Inferior parietal cortex (tissue), 1 donor: ENCODE measurements at regions not wholly inside any gene's neighbourhood (a gene's known extent, or its start where the extent isn't known, plus 50 kb on each side); places are given as distances from the start of the nearest gene placed in this dataset.

ENCODE experiments used
- DNase-seq: peaks from one replicate; pipeline ENCODE4 v3.0.0-alpha.2; 2016; ENCODE audit errors: extremely low spot score

DNA sequence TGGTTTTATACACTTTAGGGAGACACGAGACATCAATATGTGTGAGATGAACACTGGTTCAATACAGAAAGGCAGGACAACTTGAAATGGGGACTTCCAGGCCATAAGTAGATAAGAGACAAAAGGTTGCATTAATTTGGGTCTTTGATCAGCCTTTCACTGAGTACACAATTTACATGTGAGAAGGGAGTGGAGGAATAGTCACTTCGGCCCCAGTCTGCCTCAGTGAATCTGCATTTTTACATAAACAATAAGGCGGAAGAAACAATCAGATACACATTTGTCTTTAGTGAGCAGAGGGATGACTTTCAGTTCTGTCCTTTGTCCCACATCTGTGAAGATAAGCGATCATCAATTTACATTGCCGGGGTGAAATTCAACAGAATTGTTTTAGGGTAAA lies 104.3 kb upstream of the ARL4C start:
- no peak for DNase-seq

DNA sequence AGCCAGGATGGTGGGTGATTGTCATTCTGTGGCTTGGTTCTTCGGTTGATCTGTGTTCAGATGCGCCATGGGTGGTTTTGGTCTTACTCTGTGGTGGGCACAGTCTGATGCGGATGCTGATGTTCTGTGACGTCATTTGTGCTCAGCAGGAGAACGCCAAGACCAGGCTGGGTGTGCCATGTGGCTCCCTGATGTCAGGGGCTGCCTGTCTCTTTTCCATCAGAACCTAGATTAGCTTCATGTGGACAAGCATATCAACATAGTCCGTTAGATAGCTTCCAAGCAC lies 100.6 kb upstream of the ARL4C start:
- DNase-seq = no peak

DNA sequence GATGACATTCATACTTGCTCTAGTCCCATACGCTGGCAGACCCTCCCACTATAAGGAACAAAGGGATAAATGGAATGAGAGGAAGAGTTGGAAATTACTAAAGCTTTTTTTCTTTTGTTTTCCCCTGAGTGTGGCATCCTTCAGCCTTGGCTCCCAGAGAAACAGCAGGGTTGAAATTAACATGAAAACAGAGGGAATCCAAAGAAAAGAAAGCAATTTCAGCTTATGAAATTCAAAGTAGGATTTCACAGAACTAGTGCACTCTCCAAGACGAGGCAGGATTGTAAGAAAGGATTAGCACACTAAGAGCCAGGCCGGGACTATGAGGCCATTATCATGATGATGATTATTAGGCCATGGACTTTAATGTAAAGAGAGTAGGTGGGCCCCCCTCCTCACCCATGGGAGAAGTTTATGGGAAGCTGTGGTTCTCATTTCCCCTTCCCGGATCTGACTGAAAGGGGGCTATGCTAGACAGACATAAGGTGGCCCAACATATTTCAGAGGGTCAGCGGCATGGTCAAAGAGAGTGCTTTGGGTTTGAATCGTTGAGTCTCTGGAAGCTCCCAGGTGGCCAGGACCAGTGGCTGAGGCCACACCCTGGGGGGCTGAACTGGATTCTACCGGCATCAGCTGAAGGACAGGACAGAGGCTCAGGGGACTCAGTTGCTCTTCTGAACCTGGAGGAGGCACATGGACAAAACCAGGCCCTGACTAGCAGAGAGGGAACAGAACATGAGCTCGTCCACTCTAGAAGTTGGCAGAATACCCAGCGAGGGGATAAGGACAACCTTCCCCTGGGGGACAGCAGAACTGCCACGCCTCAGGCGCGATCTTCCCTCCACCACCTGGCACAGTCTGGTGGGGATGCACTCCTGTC lies 100.1 kb upstream of the ARL4C start:
- DNase-seq = no peak

DNA sequence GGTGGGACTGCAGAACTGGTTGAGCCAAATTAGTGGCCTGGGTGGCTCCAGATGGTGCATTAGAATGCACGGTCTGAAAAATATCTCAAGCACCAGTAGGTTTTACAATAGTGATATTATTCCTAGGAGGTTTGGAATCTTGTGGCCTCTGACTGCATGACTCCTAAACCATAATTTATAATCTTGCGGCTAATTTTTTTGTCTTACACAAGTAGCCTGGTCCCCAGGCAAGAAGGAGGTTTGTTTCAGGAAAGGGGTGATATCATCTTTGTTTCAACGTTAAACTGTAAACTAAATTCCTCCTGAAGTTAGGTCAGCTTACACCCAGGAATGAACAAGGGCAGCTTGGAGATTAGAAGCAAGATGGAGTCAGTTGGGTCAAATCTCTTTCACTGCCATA lies 98.9 kb upstream of the ARL4C start:
- DNase-seq = no peak

DNA sequence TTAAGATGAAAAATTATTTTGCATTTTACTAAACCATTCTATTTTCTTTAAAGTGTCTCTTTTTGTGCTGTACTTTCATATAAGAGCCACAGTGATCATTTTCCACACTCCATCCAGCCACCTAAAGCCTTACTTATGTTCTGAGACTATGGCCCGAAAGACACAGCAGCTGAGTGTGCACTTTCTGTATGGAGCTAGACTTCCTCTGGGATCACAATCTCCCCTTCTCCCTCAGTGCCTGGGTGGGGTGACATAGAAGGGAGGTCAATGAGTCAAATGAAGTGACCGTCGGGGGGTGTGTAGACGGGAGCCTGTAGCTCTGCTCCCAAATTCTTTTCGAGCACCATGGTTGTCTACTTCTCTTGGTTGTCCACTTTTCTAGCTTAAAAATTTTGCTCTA lies 97.8 kb upstream of the ARL4C start:
- DNase-seq = no peak

DNA sequence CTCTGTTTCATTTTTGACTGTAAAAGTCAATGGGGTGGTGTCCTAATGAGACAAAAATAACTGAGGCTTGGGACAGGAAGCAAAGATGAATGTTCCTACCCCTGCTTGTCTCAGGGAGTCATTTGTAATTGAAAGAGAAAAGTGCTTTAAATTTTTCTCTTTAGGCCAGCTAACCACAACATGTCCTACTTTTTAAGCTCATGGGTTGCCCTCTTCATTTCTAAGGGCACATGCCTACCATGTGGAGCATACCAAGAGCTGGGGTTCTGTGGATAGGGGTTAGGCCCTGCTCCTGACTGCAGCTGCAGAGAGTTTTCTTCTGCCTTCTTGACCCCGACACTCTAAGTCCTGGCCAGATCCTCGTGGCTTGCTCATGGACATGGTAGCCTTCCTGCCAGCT lies 96.8 kb upstream of the ARL4C start:
- no peak for DNase-seq

DNA sequence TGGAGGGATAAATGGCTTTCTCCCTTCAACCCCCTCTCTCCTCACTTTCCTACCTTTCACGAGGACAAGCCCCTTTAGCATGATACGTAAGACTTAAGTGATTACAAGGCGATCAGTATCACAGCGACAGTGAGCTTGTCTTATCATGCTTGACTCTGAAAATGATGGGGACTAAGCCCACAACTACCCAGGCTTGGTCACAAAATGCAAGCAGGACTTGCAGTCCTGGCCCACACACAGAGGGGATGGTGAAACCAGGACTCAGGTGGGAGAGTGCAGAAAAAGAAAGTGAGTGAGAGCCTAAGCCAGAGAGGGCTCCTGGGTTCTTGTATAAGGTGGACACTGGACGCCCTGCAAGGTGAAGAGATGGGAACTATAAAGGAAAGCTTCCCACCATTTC lies 95.7 kb upstream of the ARL4C start:
- DNase-seq = no peak

DNA sequence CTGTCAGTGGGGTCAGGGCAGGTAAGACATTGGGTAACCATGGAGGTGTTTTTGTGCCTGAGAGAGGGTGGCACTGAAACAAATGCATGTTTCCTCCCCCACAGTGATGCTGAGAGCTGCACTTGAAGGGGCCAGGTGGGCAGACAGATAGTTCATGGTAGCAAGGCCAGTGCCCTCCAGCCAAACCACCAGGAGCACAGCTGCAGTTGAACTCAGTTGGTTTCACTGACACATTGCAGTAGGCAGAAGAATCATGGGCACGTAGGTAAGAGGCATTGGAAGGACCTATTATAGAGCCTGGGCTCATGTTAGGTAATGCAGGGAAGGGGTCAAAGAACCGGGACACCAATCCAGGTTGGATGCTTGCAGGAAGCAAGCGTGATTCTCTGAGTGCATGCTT lies 93.2 kb upstream of the ARL4C start:
- DNase-seq = no peak

DNA sequence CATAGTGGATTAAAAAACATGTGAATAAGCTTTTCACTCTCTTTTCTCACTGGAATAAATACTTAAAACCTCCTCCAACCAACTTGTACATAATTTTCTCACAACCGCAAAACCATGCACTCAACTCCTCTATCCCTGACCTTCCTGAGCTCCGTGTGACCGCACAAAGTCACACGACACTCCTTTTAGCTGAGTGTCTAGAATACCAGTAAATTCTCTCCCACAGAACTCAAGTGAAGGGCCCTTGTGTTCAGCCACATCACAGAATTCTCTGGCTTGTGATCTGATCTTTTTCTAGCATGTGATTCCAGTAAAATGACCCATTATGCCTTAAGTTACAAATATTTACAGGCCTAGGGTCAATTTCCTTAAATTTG lies 91.2 kb upstream of the ARL4C start:
- DNase-seq = no peak

DNA sequence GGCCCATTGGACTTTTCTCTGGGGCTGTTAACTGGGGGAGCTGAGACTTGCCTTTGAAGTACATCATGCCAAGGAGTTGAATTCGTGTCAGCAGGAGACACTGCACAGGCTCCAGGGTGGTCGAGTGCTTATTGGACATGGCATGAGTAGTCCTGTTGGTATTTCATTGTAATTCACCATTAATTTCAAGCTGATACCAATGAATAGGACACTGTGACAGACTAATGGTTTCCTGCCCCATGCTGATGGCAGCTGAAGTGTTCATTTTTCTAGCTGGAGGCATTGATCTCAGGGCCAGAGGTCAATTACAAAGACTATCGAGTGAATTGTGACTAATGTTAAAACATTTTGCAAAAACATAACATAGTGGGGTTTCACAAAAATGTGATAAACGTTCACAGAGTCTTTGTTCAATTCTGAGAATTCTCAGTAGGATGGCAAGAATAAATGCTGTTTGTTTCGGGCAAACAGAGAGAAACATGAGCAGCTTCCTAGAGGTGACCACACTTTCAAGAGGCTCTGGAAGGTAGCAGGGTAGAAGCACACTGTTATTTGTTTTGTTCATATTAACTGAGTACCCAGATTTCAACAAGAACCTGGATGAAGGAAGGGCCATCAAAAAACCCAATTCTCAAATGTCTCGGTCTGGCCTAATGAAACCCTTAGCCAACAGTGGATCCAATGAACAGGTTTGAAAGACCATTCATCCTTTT lies 90.6 kb upstream of the ARL4C start:
- no peak for DNase-seq

DNA sequence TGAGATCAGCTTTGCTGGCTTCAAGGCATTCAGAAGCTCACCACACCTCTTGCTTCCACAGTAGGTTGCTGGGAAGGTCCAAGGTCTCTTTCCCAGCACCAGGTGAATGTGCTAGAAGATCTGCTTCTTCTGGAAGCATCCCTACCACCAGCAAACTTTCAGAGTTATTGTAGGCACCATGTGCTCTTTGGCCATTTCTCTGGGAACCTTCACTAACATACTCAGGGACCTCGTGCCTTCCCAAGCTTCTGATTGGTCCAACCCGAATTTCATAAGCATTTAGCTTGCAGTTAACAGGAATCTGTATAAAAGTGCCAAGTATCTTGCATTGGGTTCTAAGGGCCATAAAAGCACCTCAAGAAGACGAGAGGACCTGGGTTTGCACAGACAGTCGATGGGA lies 86.5 kb upstream of the ARL4C start:
- no peak for DNase-seq

DNA sequence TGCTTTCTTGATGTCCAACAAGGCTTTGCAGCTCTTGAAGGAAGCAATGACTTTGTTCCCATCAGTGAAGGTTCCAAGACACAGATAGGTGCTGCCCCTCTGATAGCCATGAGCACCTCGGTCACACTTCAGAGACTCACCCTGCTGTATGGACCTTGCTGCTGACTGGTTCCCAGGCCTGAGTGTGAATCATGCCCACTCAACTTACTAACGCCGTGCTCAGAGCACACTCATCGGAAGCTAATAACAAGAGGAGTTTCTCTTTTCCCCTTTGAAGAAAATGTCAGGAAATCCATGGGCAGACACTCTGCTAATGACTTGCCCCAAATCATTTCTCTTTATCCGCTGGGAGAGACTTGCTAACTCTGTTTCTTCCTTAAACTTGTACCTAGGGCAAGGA lies 83.8 kb upstream of the ARL4C start:
- no peak for DNase-seq

DNA sequence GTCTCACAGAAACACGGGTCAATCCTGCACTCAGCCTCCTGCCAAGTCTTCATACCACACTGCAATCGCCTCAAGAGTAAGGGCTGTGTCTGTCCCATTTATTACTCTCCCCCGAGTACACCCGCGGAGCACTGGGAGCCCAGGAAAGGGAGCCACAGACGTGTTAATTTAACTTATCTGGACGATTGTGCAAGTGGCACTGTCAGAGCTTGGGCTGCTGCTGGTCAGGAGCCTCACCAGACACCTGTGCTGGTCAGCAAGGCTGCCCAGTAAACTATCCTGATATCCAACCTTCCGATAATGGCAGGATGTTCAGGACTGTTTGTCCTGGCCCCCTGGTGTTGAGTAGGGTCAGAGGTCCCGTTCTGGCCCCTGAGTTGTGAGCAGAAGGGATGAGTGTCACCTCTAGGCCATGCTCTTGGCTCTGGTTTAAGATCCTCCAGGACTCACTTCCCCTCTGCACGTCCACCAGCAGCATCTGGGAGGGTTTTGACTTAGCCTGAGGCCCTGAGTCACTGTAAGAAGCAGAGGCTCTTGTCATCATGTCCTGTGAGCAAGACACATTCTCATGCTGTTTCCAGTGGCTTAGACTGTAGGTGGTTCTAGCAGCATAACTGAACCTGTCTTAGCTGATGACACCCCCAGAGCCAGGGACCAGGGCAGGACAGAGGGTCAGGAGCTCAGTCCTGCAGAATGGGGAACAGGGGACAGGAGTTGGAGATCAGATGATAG lies 82.5 kb upstream of the ARL4C start:
- DNase-seq = no peak

DNA sequence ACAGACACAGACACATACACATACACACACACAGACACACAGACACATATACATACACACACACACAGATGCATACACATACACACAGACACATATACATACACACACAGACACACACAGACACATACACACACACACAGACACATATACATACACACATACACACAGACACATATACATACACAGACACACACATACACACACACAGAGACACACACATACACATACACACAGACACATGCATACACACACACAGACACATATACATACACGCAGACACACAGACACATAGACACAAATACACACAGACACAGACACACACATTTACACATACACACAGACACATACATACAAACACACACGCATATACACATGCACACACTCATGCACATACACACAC lies 81.5 kb upstream of the ARL4C start:
- no peak for DNase-seq

DNA sequence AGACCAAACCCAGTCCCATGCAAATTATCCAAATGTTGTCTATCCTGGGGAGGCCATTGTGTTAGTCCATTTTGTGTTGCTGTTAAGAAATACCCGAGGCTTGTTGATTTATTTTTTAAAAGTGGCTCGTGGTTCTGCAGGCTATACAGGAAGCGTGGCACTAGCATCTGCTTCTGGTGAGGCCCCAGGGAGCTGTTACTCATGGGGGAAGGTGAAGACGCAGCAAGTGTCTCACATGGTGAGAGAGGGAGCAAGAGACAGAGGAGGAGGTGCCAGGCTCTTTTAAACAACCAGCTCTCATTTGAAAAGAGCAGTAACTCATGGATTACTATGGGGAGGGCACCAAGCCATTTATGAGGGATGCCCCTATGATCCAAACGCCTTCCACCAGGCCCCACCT lies 80.3 kb upstream of the ARL4C start:
- no peak for DNase-seq

DNA sequence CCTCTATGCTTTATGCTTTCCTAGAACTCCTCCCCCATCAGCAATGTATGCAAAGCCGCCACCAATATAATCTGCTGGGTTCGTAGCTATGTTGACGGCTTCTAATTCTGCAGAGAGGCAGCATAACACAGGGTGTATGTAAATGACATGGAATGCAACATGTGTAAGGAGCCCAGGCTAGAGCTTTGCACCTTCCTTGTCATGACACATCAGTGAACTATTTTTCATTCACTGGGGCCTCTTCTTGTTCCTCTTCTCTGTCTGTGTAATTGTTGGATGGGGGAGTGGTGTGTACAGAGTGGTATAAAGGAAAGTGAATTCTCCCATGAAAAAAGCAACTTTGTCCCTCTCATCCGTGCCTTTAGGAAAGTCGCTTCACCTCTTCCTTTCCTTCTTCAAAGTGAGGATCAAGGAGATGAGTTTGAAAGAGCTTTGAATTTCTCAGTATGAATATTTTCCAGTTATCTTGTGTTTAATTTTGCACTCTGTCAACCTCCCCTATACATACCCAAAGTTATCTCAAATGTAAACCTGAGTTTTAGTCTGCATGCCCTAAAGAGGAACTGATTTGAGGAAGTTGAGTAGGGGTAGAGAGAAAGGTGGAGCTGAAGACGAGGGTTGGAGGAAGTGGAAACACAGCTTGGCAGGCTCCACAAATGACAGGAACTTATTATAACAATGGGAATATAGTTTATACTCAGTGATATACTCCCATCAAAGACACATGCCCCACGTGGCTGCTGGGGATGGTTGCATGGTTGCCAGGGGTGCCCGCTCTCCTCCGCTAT lies 74.9 kb upstream of the ARL4C start:
- DNase-seq = no peak

DNA sequence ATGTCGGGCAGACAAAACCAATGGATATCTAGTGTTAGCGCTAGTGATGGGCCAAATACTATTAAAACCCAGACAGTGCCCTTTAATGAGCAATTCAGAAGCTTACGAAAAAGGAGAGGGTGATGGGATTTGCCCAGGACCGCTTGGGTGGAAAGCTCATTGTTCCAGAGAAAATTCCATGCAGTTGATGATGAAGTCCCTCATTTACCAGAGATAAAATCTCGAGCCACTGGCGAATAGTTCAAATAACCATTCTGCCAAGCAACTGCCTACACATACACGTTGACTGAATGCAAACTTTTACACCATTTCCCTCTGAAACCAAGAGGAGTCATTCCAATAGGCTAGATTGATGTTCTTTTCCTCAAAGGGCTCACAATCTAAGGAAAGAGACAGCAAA lies 73.6 kb upstream of the ARL4C start:
- no peak for DNase-seq

DNA sequence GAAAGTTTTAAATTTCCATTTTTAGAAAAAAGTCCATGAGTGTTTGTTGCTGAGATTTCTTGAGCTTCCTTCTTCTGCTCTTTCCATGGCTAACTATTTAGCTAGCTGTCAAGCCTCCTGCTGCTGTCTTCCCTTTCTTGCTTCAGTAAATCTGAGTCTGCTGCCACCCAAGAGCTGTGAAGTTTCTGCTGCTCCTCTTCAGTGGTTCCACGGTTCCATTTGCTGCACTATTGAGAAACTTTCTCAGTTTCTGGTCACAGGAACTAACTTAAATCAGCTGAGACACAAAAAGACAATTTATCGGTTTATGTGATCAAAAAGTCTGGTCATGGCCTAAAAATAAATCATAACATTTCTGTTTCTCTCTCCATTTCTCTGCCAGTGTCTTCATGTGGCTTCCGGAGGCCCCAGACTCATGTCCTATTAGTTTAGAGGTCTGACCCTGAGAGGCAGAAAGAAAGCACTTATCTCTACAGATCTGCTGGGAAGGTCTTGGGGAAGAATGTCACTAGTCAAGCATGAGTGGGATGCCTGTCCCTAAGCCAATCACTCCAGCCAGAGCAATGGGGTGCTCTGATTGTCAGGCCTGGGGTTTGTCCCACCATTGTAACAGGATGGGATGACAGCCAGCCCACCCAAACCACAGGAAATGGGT lies 73.0 kb upstream of the ARL4C start:
- DNase-seq = no peak

DNA sequence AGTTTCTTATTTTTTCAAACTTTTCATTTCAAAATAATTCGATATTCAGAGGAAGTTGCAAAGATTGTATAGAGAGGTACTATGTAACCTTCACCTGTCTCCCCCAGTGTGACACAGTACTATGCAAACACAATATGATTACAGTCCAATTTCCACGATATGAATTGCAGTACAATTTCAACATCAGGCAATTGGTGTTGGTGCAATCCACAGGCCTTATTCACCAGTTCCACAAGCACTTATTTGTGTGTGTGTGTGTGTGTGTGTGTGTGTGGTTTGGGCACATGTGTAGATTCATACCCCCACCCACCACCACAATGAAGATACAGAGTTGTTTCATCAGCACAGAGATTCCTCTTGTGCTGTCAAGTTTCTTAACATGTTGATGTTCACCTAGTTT lies 69.7 kb upstream of the ARL4C start:
- DNase-seq = no peak

DNA sequence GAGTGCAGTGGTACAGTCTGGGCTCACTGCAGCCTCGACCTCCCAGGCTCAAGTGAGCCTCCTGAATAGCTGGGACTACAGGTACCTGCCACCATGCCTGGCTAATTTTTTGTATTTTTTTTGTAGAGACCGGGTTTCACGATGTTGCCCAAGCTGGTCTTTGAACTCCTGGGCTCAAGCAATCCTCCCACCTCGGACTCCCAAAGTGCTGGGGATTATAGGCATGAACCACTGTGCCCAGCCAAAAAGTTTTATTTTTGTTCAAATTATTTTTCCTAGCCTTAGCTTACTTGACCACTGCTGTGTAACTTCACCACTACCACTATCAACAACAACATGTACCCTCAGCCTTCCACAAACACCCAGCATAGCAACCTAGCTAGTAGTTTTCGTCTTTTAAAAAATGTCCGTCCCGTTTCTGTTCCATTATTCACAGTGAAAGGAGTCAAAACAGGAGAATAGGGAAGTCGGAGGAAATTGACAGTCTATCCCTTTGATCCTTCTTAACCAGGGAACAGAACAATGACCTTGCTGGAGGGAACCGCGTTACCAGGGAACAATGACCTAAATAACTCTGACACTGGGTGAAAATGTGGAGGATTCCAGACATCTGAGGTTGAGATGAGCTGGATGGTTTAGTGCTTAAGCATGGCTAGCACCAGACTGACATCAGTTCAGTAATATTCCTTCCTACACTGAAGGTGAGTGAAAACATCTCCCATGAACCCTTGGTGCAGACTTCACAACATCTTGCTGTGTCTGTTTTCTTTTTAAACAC lies 69.2 kb upstream of the ARL4C start:
- DNase-seq = no peak

DNA sequence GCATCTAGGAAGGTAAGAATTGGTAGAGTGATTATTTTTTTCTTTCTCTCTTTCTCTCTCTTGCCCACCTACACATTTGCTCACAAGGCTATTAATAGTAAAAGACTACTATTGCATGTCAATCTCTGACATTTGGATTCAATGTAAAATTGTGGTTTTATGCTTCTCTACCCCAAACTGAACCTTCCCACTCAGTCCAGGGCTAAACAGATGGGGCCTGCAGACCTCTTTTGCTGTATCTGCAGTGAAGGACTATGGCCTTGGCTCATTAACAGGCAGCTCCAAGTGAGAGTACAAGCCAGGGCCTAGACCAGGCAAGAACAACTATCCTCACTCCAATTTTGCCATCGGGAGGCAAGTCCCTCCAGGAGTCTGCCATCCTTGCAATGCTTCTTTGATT lies 68.3 kb upstream of the ARL4C start:
- no peak for DNase-seq
